Upper lobe of right lung (tissue), 1 donor: ENCODE measurements at regions not wholly inside any gene's neighbourhood (a gene's known extent, or its start where the extent isn't known, plus 50 kb on each side); places are given as distances from the start of the nearest gene placed in this dataset.

ENCODE experiments used
- ATAC-seq: fragments of 200-7000 bp; cut with Tn5 transposase; one replicate; pipeline ENCODE4 v1.9.1; 2020; ENCODE audit warnings: mild to moderate bottlenecking, moderate library complexity
- DNase-seq: peaks from one replicate; pipeline ENCODE4 v3.0.0-alpha.2; 2020
- H3K27ac ChIP-seq: fragments of 200-600 bp; one replicate; pipeline ENCODE4 v1.8.0; 2022
- H3K27me3 ChIP-seq: fragments of 200-600 bp; one replicate; pipeline ENCODE4 v1.8.0; 2022; ENCODE audit warnings: mild to moderate bottlenecking
- H3K36me3 ChIP-seq: fragments of 200-600 bp; one replicate; pipeline ENCODE4 v1.8.0; 2022
- H3K4me1 ChIP-seq: fragments of 200-600 bp; one replicate; pipeline ENCODE4 v1.8.0; 2022
- H3K4me3 ChIP-seq: fragments of 200-600 bp; one replicate; pipeline ENCODE4 v1.8.0; 2022; ENCODE audit warnings: mild to moderate bottlenecking
- H3K9me3 ChIP-seq: fragments of 200-600 bp; one replicate; pipeline ENCODE4 v1.8.0; 2022
- intact Hi-C: fragments of 100-400 bp; cut with DNase I; formaldehyde crosslinking; loops from one replicate; pipeline ENCODE4 v1.11.0; 2022
- TF ChIP-seq, protein P1 (sequence below): fragments of 200-600 bp; IDR thresholded peaks from one replicate; pipeline ENCODE4 v1.8.0; 2022; ENCODE audit warnings: antibody characterized with exemption
- donor health status: DM: no; HTN: yes; CAD: no; lungs with severe emphysema.

DNA sequence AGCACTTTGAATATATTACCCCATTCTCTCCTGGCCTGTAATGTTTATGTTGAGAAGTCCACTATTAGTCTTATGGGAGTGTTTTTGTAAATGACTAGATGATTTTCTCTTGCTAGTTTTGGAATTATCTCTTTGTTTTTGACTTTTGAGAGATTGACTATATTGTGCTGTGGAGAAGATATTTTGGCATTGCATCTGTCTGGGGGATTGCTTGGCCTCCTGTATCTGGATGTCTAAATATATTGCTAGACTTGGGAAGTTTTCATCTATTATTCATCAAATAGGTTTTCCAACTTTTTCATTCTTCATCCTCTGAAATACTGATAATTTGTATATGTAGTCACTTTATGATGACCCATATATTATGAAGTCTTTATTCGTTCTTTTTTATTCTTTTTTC, 277.1 kb upstream of the PCDH15 start:
- TF ChIP-seq, protein P1, sequence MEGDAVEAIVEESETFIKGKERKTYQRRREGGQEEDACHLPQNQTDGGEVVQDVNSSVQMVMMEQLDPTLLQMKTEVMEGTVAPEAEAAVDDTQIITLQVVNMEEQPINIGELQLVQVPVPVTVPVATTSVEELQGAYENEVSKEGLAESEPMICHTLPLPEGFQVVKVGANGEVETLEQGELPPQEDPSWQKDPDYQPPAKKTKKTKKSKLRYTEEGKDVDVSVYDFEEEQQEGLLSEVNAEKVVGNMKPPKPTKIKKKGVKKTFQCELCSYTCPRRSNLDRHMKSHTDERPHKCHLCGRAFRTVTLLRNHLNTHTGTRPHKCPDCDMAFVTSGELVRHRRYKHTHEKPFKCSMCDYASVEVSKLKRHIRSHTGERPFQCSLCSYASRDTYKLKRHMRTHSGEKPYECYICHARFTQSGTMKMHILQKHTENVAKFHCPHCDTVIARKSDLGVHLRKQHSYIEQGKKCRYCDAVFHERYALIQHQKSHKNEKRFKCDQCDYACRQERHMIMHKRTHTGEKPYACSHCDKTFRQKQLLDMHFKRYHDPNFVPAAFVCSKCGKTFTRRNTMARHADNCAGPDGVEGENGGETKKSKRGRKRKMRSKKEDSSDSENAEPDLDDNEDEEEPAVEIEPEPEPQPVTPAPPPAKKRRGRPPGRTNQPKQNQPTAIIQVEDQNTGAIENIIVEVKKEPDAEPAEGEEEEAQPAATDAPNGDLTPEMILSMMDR: no peak
- Histone ChIP-seq H3K27ac (no peak overlapping the region), H3K36me3 (no peaks in the 10 kb centered on the region), H3K9me3 (no peaks in the 10 kb centered on the region), H3K4me1 (no peaks in the 10 kb centered on the region), H3K27me3 (no peaks in the 10 kb centered on the region), H3K4me3 (no peak overlapping the region)
- intact Hi-C loops: no loop called here
- ATAC-seq: no peak
- DNase-seq: no peak

DNA sequence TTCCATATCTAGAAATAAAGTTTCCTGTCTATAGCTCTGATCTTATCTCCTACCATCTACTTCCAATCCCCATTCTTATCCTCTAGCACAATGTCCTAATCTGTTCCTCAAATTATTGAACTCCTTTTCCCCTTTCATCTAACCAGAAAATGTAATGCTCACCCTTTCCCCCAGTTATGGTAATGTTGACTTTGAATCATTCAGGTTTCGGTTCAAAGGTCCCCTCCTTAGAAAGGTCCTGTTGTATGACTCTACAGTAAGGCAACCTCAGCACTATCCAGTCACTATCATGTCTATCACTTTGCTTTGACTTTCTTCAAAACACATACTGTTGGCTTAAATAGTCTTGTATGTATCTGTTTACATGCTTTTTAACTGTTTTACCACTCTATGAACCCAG, 264.2 kb upstream of the PCDH15 start:
- DNase-seq (no peak), ATAC-seq (no peak)
- H3K27me3 ChIP-seq: no peaks in the 10 kb centered on the region
- no peaks in the 10 kb centered on the region for H3K4me1 ChIP-seq
- no peak overlapping the region for H3K27ac ChIP-seq
- H3K9me3 ChIP-seq: no peaks in the 10 kb centered on the region
- H3K36me3 ChIP-seq: no peaks in the 10 kb centered on the region
- no peak overlapping the region for H3K4me3 ChIP-seq
- intact Hi-C loops: no loop called here
- TF ChIP-seq, protein P1: no peak

DNA sequence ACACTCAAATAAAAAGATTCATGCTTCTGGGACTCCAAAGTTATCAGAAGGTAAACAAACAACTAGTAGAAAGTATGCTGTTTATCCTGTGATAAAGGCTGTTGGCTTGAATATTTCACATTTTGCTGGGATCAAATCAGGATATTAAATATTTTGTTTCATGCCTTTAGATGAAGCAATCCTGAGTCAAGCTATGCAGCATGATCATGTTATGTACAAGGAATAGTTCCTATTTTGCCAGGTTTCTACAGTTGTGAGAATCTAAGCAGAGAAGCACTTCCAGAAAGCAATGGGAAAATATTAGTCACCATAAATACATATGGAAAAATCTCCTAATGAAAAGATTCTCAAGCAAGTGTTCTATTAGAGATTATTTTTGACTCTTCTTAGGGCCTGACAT, 262.8 kb upstream of the PCDH15 start:
- no peak for ATAC-seq
- no peak overlapping the region for H3K4me3 ChIP-seq
- no peaks in the 10 kb centered on the region for H3K27me3 ChIP-seq
- H3K4me1 ChIP-seq: no peaks in the 10 kb centered on the region
- intact Hi-C loops: no loop called here
- H3K9me3 ChIP-seq: no peaks in the 10 kb centered on the region
- TF ChIP-seq, protein P1: no peak
- no peak overlapping the region for H3K27ac ChIP-seq
- no peaks in the 10 kb centered on the region for H3K36me3 ChIP-seq
- no peak for DNase-seq

DNA sequence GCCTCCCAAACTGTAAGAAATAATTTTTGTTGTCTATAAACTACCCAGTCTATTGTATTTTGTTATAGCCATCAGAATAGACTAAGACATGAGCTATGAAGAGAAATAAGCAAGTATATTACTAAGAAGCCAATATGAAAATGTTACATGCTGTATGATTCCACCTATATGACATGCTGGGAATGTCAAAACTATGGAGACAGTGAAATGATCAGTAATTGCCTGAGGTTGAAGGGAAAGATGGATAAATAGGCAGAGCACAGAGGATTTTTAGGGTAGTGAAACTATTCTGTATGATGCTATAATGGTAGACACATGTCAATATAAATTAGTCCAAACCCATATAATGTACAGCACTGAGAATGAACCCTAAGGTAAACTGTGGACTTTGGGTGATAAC, 261.3 kb upstream of the PCDH15 start:
- H3K27me3 ChIP-seq: no peaks in the 10 kb centered on the region
- no peaks in the 10 kb centered on the region for H3K9me3 ChIP-seq
- H3K4me1 ChIP-seq: no peaks in the 10 kb centered on the region
- intact Hi-C loops: no loop called here
- H3K36me3 ChIP-seq: no peaks in the 10 kb centered on the region
- no peak overlapping the region for H3K27ac ChIP-seq
- ATAC-seq (no peak), DNase-seq (no peak)
- H3K4me3 ChIP-seq: no peak overlapping the region
- TF ChIP-seq, protein P1: no peak

DNA sequence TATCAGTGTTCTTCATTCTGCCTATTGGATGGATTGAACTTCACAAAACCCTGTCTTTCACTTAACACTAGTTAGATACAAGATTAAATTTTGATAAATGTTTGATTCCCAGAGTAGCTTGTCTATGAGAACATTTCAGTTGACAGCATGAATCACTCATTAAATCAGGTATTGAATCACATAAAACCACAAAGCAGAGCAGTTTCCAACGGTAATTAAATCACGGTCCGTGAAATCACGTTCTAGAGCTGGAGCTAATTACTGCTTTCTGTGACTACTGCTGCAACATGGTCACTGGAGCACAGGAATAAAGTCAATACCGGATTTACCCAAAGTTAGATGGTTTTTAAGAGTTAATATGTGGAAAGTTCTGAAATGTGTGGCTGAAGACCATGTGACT, 257.8 kb upstream of the PCDH15 start:
- H3K27ac ChIP-seq: no peak overlapping the region
- no peak overlapping the region for H3K4me3 ChIP-seq
- intact Hi-C loops: no loop called here

DNA sequence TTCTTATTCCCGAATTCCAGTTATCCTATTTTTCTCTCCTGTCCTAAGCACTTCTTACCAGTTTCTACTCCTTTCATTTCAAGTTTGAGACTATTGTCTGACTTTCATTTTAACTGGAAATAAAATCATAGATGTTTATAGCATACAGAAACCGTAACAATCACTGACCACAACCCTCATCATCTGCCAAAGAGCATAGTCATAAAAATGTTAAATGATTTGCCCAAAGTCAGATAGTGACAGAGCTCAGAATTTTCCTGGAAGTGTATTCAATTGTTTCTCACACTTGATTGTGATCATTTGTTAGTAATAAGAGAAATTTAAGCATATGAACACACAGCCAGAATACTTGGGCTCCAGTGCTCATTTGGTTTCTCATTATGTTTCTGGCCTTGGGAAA, 250.5 kb upstream of the PCDH15 start:
- H3K4me1 ChIP-seq: no peaks in the 10 kb centered on the region
- no peak overlapping the region for H3K27ac ChIP-seq
- intact Hi-C loops: no loop called here
- no peaks in the 10 kb centered on the region for H3K27me3 ChIP-seq
- H3K36me3 ChIP-seq: no peaks in the 10 kb centered on the region
- no peak overlapping the region for H3K4me3 ChIP-seq
- no peak for DNase-seq
- ATAC-seq: no peak
- H3K9me3 ChIP-seq: no peaks in the 10 kb centered on the region
- TF ChIP-seq, protein P1: no peak

More for the DNA sequence above, 257.8 kb upstream of the PCDH15 start:
- no peak for DNase-seq
- Histone ChIP-seq H3K9me3 (no peaks in the 10 kb centered on the region), H3K27me3 (no peaks in the 10 kb centered on the region), H3K4me1 (no peaks in the 10 kb centered on the region), H3K36me3 (no peaks in the 10 kb centered on the region)
- TF ChIP-seq, protein P1: no peak
- ATAC-seq: no peak
